Right cardiac atrium (tissue), 5 donors: ENCODE measurements at regions not wholly inside any gene's neighbourhood (a gene's known extent, or its start where the extent isn't known, plus 50 kb on each side); places are given as distances from the start of the nearest gene placed in this dataset.
A peak's percentile ranks its signal among the peaks of the same experiment; 100 is the strongest.
"Not testable (repeated sequence)": the region's sequence is repeated elsewhere in the genome, so short reads cannot be mapped to it uniquely, and the experiment has no call there.

ENCODE experiments used
- ATAC-seq, 2 donors: fragments of 200-7000 bp; cut with Tn5 transposase; one replicate each; pipeline versions ENCODE4 v1.8.0 to v1.9.1; 2020; ENCODE audit warnings: moderate library complexity in 2 of 2, mild to moderate bottlenecking in 1 of 2
- DNase-seq, 3 donors: peaks; one replicate each; pipeline ENCODE4 v3.0.0-alpha.2; 2020
- H3K27ac ChIP-seq: one replicate; pipeline ENCODE4 v1.5.1; 2013; ENCODE audit warnings: mild to moderate bottlenecking, low read length, control low read depth, moderate library complexity
- H3K27me3 ChIP-seq: one replicate; pipeline ENCODE4 v1.6.1; 2013; ENCODE audit not compliant: control insufficient read depth, insufficient read depth
- H3K4me1 ChIP-seq: one replicate; pipeline ENCODE4 v1.6.1; 2013; ENCODE audit warnings: low read length; ENCODE audit not compliant: control insufficient read depth, insufficient read depth
- H3K4me3 ChIP-seq: one replicate; pipeline ENCODE4 v1.5.1; 2013; ENCODE audit warnings: low read length, control low read depth
- H3K9me3 ChIP-seq: one replicate; pipeline ENCODE4 v1.6.1; 2013; ENCODE audit warnings: low read length; ENCODE audit not compliant: control insufficient read depth
- WGBS: extraction: QIAGEN DNeasy Blood & Tissue Kit; methylation state at CpG from one replicate; pipeline ENCODE4 v1.1.7; 2013; 5-methylcytosine and 5-hydroxymethylcytosine counted together
- intact Hi-C, 4 donors: fragments of 100-400 bp; cut with DNase I; formaldehyde crosslinking; loops; one replicate each; pipeline versions ENCODE4 v1.11.0 to v1.14.0; 2022 to 2023
- donor health status: healthy with polysubstance abuse.
- donor health status: DM: no; HTN: yes; CAD: no.
- donor health status: DM: no; HTN: no; CAD: no.
- donor health status: DM: no; HTN: yes; CAD: no; lungs with severe emphysema.
- donor health status: DM: yes; HTN: yes; CAD: no.

DNA sequence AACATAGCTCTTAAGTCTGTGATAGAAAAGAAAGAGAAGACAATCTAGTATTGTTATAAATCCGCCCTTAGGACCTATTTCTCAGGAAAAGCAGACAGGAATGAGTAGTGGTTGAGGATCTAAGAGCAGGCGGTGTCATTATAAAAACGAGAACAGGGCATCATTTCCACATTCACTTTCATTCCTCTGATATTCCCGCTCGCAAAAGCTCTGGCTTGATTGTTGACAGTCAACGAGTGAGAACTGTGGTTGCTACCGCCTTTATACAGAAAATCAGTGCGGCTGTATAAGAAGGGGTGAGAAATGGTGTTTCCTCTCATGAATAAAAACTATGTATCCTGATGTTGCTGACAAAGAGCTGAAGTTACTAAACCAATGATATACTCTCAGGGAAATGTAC is 1409.6 kb upstream of the WWC1 start:
- no peak for ATAC-seq
- no peaks in the 10 kb centered on the region for H3K4me1 ChIP-seq
- intact Hi-C loops: no loop called here
- no peaks in the 10 kb centered on the region for H3K9me3 ChIP-seq
- 62% methylated on average over 8 of the region's 8 CpGs for WGBS
- H3K27me3 ChIP-seq: no peaks in the 10 kb centered on the region
- no peak overlapping the region for H3K4me3 ChIP-seq
- DNase-seq: no peak
- H3K27ac ChIP-seq: no peak overlapping the region

DNA sequence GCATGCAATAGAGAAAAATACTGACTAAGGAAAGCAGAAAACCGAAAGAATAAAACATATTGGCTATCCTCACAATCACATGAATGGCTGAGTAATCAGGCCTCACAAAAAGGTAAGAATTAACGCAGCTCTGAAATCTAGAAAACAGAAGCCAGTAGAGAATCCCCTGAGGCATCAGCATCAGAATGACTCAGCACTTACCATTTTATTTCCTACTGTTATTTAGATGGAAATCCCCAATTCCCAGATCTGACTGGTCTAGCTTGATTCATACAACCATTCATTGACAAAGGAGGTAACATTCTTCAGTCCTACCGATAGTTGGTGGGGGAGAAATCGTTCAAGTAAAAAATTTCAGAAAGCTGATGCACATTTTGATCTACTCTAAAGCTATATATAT is 1408.4 kb upstream of the WWC1 start:
- H3K4me1 ChIP-seq: no peaks in the 10 kb centered on the region
- H3K4me3 ChIP-seq: no peak overlapping the region
- no peak overlapping the region for H3K27ac ChIP-seq
- H3K9me3 ChIP-seq: no peaks in the 10 kb centered on the region
- WGBS: 67% methylated on average over 4 of the region's 4 CpGs
- ATAC-seq (no peak), DNase-seq (no peak)
- no peaks in the 10 kb centered on the region for H3K27me3 ChIP-seq
- intact Hi-C loops: no loop called here

DNA sequence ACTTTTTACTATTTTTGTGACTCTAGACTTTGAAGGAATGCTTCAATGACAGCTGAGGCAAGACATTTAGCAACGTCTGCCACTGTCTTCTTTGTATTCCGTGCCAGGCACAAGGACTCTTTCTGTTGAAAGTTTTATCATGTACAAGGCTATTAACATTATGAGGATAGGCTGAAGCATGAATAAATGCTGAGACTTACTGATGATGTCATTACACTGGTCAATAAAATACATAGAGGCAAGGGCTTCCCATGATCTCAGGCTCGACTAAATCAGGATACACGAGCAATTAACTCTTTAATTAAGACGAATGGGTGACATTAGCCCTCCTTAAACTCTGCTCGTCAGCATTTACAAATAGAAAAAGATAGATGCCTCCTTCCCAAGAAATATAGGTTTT is 1393.3 kb upstream of the WWC1 start:
- ATAC-seq (no peak), DNase-seq (no peak)
- Histone ChIP-seq H3K27ac (no peak overlapping the region), H3K4me1 (no peaks in the 10 kb centered on the region), H3K27me3 (no peaks in the 10 kb centered on the region), H3K9me3 (no peaks in the 10 kb centered on the region), H3K4me3 (no peak overlapping the region)
- 57% methylated on average over 6 of the region's 6 CpGs for WGBS
- intact Hi-C loops: no loop called here

DNA sequence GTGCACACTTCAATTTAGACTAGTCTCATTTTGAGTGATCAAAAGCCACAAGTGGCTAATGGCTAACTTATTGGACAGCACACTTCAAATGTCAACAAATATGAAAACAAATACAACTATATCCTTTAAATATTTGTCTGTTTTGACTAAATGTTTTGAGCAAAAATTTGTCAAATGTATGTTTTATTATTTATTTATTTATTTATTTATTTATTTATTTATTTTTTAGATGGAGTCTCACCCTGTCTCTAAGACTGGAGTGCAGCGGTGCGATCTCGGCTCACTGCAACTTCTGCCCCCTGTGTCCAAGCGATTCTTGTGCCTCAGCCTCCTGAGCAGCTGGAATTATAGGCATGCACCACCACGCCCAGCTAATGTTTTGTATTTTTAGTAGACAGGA is 1392.1 kb upstream of the WWC1 start:
- no peaks in the 10 kb centered on the region for H3K4me1 ChIP-seq
- H3K9me3 ChIP-seq: no peaks in the 10 kb centered on the region
- no peaks in the 10 kb centered on the region for H3K27me3 ChIP-seq
- DNase-seq (no peak), ATAC-seq (no peak)
- H3K4me3 ChIP-seq: no peak overlapping the region
- WGBS: 96% methylated on average over 5 of the region's 5 CpGs
- no peak overlapping the region for H3K27ac ChIP-seq
- intact Hi-C loops: no loop called here

DNA sequence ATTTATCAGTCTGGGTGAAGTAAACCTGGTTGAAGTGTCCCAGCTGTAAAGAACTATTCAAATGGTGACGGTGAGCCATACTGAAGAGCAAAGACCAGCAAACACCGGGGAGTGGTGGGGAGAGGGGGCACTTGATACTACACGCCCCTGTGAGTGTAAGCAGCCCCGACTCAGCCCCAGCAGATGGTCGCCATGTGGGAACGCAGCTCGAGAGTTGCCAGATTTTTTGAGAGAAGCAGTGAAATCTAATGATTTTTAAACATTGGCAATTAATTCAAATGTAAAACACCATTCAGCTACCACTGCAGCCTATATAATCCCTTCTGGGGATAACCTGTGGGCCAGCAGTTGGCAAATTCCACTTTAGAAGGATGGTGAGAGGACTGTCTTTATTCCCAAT is 1386.9 kb upstream of the WWC1 start:
- intact Hi-C loops: no loop called here

DNA sequence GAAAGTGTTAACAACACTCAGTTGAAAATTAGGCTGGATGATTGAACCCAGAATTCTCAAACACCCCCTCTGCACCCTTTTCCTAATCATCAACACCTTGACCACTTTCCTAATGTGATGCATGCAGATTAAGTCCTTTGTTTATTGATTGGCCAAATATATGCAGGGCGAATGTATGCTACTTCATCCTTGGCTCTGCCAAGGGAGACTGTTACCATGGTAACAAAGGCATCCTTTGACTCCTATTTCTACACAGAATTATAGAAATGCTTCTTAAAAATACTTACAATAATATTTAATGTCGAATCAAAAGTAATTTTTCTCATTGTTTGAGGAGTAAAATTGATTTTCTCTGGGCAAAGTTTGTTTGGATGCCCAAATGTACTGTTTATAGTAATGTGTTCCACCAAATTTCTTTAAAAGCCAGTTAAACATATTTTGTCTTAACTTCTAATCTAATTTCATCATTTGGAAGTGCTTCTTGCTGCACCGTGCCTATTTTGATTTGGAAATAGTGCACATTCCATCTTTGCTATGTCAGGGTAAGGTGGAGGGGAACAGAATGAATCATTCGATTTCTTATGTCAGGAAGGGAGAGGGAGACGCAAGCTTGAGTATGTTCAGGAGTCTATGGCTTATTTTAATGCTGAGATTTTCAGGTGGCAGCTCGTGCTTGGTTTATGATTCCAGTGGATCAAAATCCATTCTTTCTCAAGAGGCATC is 1384.3 kb upstream of the WWC1 start:
- no peak overlapping the region for H3K4me3 ChIP-seq
- no peak overlapping the region for H3K27ac ChIP-seq
- intact Hi-C loops: no loop called here
- no peaks in the 10 kb centered on the region for H3K4me1 ChIP-seq
- no peak for DNase-seq
- no peaks in the 10 kb centered on the region for H3K27me3 ChIP-seq
- WGBS: 51% methylated on average over 6 of the region's 6 CpGs
- ATAC-seq: no peak
- no peaks in the 10 kb centered on the region for H3K9me3 ChIP-seq

More for the DNA sequence above, 1386.9 kb upstream of the WWC1 start:
- Histone ChIP-seq H3K27me3 (no peaks in the 10 kb centered on the region), H3K4me3 (no peak overlapping the region), H3K4me1 (no peaks in the 10 kb centered on the region), H3K27ac (no peak overlapping the region), H3K9me3 (no peaks in the 10 kb centered on the region)
- 81% methylated on average over 7 of the region's 7 CpGs for WGBS
- no peak for DNase-seq
- ATAC-seq: no peak

DNA sequence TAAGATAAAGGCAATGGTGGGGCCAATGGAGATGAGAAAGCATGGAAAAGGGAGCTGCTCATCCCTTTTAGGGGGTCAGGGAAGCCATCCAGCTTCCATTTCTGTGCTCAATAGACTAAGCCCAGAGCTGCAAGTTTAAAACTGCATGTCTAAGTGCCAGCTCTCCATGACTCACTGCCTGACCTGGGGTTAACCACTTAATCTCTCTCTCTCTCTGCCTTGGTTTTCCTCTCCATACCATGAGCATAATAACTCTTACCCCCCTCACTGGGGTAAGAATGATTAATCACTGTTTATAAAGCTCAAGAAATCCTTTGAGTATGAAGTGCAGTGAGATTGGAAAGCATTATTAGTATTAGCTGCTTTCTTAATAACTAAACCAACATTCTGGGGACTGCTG is 1382.4 kb upstream of the WWC1 start:
- no peaks in the 10 kb centered on the region for H3K4me1 ChIP-seq
- no peak for DNase-seq
- H3K9me3 ChIP-seq: no peaks in the 10 kb centered on the region
- no peak for ATAC-seq
- H3K27me3 ChIP-seq: no peaks in the 10 kb centered on the region
- H3K4me3 ChIP-seq: no peak overlapping the region
- H3K27ac ChIP-seq: no peak overlapping the region
- intact Hi-C loops: no loop called here

DNA sequence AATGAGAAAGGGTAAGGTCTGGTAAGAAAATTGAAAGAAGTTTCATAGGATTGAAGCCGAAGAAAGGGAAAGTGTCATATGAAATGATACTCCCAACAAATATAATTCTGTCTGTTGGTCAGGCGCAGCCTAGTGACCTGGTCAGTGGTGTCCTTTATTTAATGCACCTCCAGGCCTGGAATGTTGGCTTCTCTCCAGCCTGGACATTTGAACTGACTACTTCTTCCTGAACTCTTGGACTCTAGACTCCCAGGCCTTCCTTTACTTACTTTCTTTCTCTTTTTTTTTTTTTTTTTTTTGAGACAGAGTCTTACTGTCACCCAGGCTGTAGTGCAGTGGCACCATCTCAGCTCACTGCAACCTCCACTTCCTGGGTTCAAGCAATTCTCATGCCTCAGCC is 1381.5 kb upstream of the WWC1 start:
- Histone ChIP-seq H3K27ac (no peak overlapping the region), H3K4me3 (no peak overlapping the region), H3K9me3 (no peaks in the 10 kb centered on the region), H3K27me3 (no peaks in the 10 kb centered on the region), H3K4me1 (no peaks in the 10 kb centered on the region)
- intact Hi-C loops: no loop called here
- no peak for DNase-seq
- WGBS: 86% methylated on average over 2 of the region's 2 CpGs
- ATAC-seq: no peak

DNA sequence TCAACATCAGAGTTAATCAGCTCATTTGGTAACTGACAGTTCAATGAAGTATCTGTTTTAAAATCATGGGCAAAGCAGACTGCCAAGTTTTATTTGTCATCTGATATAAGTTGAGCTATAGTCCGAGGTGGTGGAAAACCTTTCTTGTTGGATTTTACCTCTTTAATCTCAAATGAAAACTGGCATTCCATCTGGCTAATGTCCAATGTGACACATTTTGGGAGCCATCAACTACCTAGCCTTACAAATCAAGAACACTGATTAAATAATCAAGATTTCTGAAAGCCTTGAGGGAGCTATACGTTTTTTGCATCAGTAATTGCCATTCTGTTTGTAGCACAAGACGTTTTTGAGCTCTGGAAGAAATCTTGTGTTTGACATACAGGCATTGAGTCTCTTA is 1380.5 kb upstream of the WWC1 start:
- DNase-seq: no peak
- H3K27ac ChIP-seq: no peak overlapping the region
- no peaks in the 10 kb centered on the region for H3K4me1 ChIP-seq
- ATAC-seq: no peak
- H3K4me3 ChIP-seq: no peak overlapping the region
- intact Hi-C loops: no loop called here
- H3K27me3 ChIP-seq: no peaks in the 10 kb centered on the region
- 42% methylated on average over 3 of the region's 3 CpGs for WGBS
- H3K9me3 ChIP-seq: no peaks in the 10 kb centered on the region

DNA sequence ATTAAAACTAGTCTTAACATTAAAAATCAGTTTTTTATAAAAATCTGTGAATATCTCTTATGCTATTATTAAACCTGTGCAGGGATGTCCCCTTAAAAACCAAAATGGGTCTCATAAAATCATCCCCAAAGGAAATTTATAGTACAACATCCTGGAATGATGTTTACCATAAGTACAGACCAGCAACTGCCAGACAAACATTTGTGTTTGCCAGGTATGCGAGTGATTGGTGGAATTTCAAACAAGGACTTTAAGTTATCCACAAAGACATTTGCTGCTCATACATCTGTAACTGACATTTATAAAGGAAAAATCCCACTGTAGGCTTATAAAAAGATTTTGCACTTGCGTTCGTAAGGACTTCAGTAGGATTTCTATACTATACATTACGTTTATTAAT is 1375.4 kb upstream of the WWC1 start:
- no peaks in the 10 kb centered on the region for H3K4me1 ChIP-seq
- H3K27ac ChIP-seq: no peak overlapping the region
- H3K9me3 ChIP-seq: no peaks in the 10 kb centered on the region
- no peaks in the 10 kb centered on the region for H3K27me3 ChIP-seq
- no peak for DNase-seq
- no peak for ATAC-seq
- WGBS: 93% methylated on average over 4 of the region's 4 CpGs
- intact Hi-C loops: no loop called here
- H3K4me3 ChIP-seq: no peak overlapping the region

DNA sequence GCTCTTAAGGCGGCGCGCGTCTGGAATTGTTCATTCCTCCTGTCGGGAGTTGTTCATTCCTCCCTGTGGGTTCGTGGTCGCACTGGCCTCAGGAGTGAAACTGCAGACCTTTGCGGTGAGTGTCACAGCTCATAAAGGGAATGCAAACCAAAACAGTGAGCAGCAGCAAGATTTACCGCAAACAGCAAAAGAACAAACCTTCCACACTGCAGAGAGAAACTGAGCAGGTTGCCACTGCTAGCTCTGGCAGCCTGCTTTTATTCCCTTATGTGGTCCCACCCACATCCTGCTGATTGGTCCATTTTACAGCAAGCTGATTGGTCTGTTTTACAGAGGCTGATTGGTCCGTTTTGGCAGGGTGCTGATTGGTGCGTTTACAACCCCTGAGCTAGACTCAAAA is 1365.3 kb upstream of the WWC1 start:
- WGBS: 93% methylated on average over 11 of the region's 11 CpGs
- H3K4me1 ChIP-seq: no peaks in the 10 kb centered on the region
- intact Hi-C loops: no loop called here
- no peaks in the 10 kb centered on the region for H3K27me3 ChIP-seq
- no peaks in the 10 kb centered on the region for H3K9me3 ChIP-seq
- no peak overlapping the region for H3K4me3 ChIP-seq
- H3K27ac ChIP-seq: no peak overlapping the region
- DNase-seq: no peak
- ATAC-seq: no peak

DNA sequence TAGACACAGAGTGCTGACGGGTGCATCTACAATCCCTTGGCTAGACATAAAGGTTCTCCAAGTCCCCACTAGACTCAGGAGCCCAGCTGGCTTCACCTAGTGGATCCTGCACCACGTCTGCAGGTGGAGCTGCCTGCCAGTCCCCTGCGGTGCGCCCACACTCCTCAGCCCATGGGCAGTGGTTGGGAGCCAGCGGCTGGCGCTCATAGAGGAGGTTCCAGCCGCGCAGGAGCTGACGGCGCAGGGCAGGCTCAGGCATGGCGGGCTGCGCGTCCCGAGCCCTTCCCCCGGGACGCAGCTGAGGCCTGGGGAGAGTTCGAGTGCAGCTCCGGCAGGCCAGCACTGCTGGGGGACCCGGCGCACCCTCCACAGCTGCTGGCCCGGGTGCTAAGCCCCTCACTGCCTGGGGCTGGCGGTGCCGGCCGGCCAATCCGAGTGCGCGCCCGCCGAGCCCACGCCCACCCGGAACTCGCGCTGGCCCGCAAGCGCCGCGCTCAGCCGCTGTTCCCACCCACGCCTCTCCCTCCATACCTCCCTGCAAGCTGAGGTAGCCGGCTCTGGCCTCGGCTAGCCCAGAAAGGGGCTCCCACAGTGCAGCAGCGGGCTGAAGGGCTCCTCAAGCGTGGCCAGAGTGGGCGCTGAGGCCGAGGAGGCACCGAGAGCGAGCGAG is 1364.5 kb upstream of the WWC1 start:
- DNase-seq: peak in 1 of 3 donors; percentile 41
- H3K4me3 ChIP-seq, H3K27ac ChIP-seq, ATAC-seq, H3K27me3 ChIP-seq, H3K9me3 ChIP-seq, H3K4me1 ChIP-seq, intact Hi-C loops: not testable (repeated sequence)
- 95% methylated on average over 48 of the region's 48 CpGs for WGBS
